ENCODE measurements at regions not wholly inside any gene's neighbourhood (a gene's known extent, or its start where the extent isn't known, plus 50 kb on each side); places are given as distances from the start of the nearest gene placed in this dataset.

GRCh38 chr13:78997902-78998629 lies 339.1 kb upstream of the OBI1 start:
- no peak for DNase-seq (ENCODE audit: extremely low read depth in 1 of 2, low read depth in 1 of 2)

DNA sequence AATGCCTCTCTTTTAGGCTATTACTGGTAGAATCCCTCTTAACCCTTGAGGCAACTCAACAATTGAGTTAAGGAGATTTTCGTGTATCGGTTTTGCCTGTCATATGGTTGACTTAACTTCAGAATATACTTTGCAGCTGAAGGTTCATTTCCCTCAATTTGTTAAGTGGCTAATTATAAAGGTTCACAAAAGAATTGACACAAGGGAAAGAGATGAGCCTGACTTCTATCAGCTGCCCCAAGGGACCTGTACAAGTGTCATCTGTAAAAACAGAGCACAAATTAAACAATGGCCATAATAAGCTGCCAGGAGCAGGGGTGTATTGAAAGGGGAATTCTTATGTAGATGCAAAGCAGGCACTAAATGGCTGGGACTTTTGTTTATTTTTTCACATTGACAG lies 334.8 kb upstream of the OBI1 start:
- DNase-seq (ENCODE audit: extremely low read depth in 1 of 2, low read depth in 1 of 2) = no peak

- DNase-seq (ENCODE audit: extremely low read depth in 1 of 2, low read depth in 1 of 2) = no peak
These were observed 323.0 kb upstream of the OBI1 start for GRCh38 chr13:78981913-78982312.

GRCh38 chr13:78979349-78979748 lies 320.4 kb upstream of the OBI1 start:
- DNase-seq (ENCODE audit: extremely low read depth in 1 of 2, low read depth in 1 of 2) = no peak

DNA sequence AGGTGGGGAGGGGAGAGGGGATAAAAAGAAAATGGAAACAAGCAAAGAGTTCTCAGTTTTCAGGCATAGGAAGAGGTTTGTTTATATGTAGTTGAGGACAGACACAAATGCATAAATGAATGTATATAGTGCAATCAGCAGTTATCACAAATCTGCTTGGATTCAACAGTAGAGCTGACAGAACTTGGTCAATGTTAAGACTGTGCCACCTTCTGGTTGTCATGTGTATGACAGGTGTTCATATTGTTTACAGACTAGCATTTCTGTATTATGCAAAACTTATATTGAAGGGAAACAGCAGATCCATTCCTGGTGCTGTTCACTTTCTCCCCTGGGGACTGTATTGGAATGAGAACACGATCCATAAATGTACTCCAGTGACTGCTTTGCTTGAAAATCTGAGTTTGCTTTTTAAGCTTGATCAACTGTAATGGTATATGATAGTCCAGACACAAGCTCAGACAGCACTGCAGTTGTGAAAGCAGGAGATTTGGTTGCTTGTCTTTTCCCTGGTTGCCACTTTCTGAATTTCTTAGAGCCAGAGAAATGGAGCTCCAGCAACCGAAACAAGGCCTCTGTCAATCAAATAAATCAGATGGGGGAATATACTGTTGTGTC lies 319.5 kb upstream of the OBI1 start:
- DNase-seq (ENCODE audit: extremely low read depth in 1 of 2, low read depth in 1 of 2) = no peak

DNA sequence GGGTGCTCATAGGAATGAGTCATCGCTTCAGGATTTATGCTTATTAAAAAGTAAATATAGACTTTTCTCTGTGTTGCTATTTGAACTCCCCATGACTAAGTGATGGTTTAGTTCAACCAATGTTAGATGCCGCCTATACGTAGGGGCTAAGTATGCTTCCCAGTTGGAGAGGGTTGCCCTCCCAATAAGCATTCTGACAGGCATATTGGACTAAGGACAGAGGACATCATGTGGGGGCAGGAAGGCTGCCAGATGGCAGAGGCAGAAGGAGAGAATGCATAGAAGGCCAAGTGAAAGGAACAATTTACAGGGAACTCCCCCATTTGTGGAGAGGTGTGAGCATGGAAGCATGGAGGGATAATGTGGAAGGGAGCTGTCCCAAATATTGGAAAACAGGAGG lies 318.4 kb upstream of the OBI1 start:
- no peak for DNase-seq (ENCODE audit: extremely low read depth in 1 of 2, low read depth in 1 of 2)

GRCh38 chr13:78976696-78977095 lies 317.7 kb upstream of the OBI1 start:
- DNase-seq (ENCODE audit: extremely low read depth in 1 of 2, low read depth in 1 of 2) = no peak

GRCh38 chr13:78972561-78972960 lies 313.6 kb upstream of the OBI1 start:
- DNase-seq (ENCODE audit: extremely low read depth in 1 of 2, low read depth in 1 of 2) = no peak

DNA sequence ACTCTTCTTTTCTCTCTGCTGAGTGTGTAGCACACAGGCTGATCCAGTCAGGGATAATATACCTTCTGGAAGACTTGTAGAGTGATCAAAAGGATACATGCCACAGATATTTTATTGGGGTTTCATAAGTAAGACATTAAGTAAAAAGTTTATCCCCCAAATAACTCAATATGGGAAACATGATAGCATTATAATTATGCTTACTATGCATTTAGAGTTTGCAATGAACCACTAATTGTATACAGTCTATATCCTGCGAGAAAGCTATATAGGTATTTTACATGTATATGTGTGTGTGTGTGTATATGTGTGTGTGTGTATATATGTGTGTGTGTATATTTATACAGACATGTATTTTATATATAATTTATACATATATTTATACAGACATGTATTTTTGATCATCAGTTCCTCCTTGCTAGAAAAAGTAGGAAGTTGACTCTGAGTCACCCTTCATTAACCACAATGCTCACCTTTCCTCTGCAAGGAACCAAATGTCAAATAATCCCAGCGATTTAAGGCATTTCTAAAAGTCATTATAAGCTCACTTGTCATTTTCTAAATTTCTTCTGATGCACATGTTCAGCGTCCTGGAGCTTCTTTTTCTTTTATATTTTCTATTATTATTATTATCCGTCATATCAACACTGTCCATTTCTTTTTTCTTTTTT lies 312.5 kb upstream of the OBI1 start:
- no peak for DNase-seq (ENCODE audit: extremely low read depth in 1 of 2, low read depth in 1 of 2)

GRCh38 chr13:78960881-78961280 lies 301.9 kb upstream of the OBI1 start:
- DNase-seq (ENCODE audit: extremely low read depth in 1 of 2, low read depth in 1 of 2) = no peak

GRCh38 chr13:78958006-78958405 lies 299.1 kb upstream of the OBI1 start:
- no peak for DNase-seq (ENCODE audit: extremely low read depth in 1 of 2, low read depth in 1 of 2)

- DNase-seq (ENCODE audit: extremely low read depth in 1 of 2, low read depth in 1 of 2) = no peak
These were observed 281.6 kb upstream of the OBI1 start for GRCh38 chr13:78940455-78941130.

DNA sequence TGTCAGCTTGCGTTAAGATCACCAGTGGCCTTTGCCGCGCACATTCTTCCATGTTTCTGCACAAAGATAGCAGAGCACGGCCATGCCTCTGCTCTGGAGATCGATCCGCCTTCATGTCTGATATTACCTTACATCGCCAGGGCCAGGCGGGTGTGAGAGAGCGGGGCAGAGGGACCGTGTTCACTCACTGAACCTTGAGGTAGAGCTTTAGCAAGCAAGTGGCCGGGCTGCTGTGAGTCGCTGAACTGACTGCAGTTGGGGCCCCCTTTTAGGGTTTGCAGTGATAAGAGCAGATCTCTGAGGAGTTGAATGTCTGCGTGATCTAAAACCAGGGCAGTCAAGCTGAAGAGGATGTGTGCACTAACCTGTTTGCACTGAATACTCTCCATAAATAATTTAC lies 275.4 kb upstream of the OBI1 start:
- DNase-seq (ENCODE audit: extremely low read depth in 1 of 2, low read depth in 1 of 2) = no peak

DNA sequence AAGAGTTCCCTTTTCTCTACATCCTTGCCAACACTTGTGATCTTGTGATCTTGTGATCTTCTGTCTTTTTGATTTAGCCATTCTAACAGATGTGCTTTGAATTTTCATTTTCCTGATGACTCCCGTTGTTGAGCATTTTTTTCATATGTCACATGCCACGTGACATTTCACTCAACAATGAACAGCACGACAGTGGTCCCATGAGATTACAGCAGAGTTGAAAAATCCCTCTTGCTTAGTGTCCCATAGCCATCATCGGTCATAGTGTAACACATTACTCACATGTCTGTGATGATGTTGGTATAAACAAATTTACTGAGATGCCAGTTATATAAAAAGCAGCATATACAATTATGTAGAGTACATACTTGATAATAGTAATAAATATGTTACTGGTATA lies 256.1 kb upstream of the OBI1 start:
- DNase-seq (ENCODE audit: extremely low read depth in 1 of 2, low read depth in 1 of 2) = no peak

DNA sequence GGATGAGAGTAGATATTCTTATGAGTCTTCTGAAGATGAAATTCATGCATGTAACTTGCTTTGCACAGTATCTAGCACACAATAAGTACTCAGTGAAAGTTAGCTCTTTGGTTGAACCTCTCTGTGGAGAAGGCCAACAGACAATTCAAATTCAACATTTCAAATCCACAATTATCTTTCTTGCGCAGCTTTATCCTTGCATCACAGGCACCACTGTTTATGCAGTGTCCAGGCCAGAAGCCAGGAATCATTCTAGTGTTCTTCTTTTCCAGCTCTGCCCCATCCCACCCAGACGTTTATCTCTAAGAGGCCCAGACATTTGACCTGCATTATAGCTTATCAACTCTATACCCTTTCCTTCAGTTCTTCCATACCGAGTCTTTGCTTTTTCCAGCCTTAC lies 254.7 kb upstream of the OBI1 start:
- no peak for DNase-seq (ENCODE audit: extremely low read depth in 1 of 2, low read depth in 1 of 2)

- DNase-seq (ENCODE audit: extremely low read depth in 1 of 2, low read depth in 1 of 2) = no peak
These were observed 251.2 kb upstream of the OBI1 start for GRCh38 chr13:78910147-78910546.

- no peak for DNase-seq (ENCODE audit: extremely low read depth in 1 of 2, low read depth in 1 of 2)
These were observed 250.3 kb upstream of the OBI1 start for GRCh38 chr13:78909276-78909675.

- no peak for DNase-seq (ENCODE audit: extremely low read depth in 1 of 2, low read depth in 1 of 2)
These were observed 248.1 kb upstream of the OBI1 start for GRCh38 chr13:78907006-78907405.

DNA sequence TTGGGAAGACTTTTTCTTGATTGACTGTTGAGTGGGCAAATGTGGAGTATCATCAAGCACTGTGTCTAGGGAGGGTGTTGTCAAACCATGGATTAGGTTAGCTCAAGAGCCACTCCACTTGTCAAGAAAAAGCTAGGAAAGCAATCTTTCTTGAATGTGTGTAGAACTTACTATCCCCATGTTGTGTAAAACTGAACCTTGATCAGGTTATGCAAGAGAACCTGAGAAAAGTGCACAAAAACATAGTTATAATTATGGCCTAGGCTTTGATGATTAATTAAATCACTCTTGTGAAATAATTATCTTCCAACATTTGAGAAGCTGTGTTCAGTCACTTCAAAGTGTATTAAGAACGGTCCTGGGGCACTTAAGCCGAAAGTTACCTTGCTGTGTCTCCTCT lies 238.2 kb upstream of the OBI1 start:
- DNase-seq (ENCODE audit: extremely low read depth in 1 of 2, low read depth in 1 of 2) = no peak

- DNase-seq (ENCODE audit: extremely low read depth in 1 of 2, low read depth in 1 of 2) = no peak
These were observed 225.6 kb upstream of the OBI1 start for GRCh38 chr13:78884571-78884970.

GRCh38 chr13:78881751-78882150 lies 222.8 kb upstream of the OBI1 start:
- DNase-seq (ENCODE audit: extremely low read depth in 1 of 2, low read depth in 1 of 2) = no peak

- no peak for DNase-seq (ENCODE audit: extremely low read depth in 1 of 2, low read depth in 1 of 2)
These were observed 222.1 kb upstream of the OBI1 start for GRCh38 chr13:78881054-78881453.
